KMS-11 (cell line): ENCODE measurements at regions not wholly inside any gene's neighbourhood (a gene's known extent, or its start where the extent isn't known, plus 50 kb on each side); places are given as distances from the start of the nearest gene placed in this dataset.

Experiments
- H2AFZ ChIP-seq: fragments of 200-600 bp; sonication (generic); 2 replicates; pipeline ENCODE4 v1.6.1; 2016; ENCODE audit warnings: antibody characterized with exemption, mixed run types, low read depth
- H3K27ac ChIP-seq: fragments of 200-600 bp; sonication (generic); 2 replicates; pipeline ENCODE4 v1.6.1; 2016; ENCODE audit warnings: mild to moderate bottlenecking, mixed run types
- H3K27me3 ChIP-seq: fragments of 200-600 bp; sonication (generic); 2 replicates; pipeline ENCODE4 v1.6.1; 2017; ENCODE audit warnings: mild to moderate bottlenecking, low read depth, mixed run types, moderate library complexity; ENCODE audit not compliant: insufficient read depth
- H3K36me3 ChIP-seq: fragments of 200-600 bp; sonication (generic); 2 replicates; pipeline ENCODE4 v1.6.1; 2017; ENCODE audit warnings: mild to moderate bottlenecking, mixed run types; ENCODE audit not compliant: insufficient read depth
- H3K4me1 ChIP-seq: fragments of 200-600 bp; sonication (generic); 2 replicates; pipeline ENCODE4 v1.6.1; 2016; ENCODE audit warnings: mild to moderate bottlenecking, low read depth, mixed run types; ENCODE audit not compliant: poor library complexity, severe bottlenecking
- H3K4me2 ChIP-seq: fragments of 200-600 bp; sonication (generic); 2 replicates; pipeline ENCODE4 v1.7.0; 2016; ENCODE audit warnings: mild to moderate bottlenecking, mixed run types
- H3K4me3 ChIP-seq: fragments of 200-600 bp; sonication (generic); IDR thresholded peaks from 2 replicates; pipeline ENCODE4 v1.6.1; 2017; ENCODE audit warnings: low read depth, low read length, mixed read lengths; ENCODE audit not compliant: insufficient read depth
- H3K79me2 ChIP-seq: fragments of 200-600 bp; sonication (generic); 2 replicates; pipeline ENCODE4 v1.6.1; 2016; ENCODE audit warnings: low read depth, mixed run types; ENCODE audit not compliant: insufficient read depth
- H3K9ac ChIP-seq: fragments of 200-600 bp; sonication (generic); 2 replicates; pipeline ENCODE4 v1.6.1; 2016; ENCODE audit warnings: mild to moderate bottlenecking, mixed run types
- H4K20me1 ChIP-seq: fragments of 200-600 bp; sonication (generic); 2 replicates; pipeline ENCODE4 v1.6.1; 2016; ENCODE audit warnings: mild to moderate bottlenecking, mixed run types; ENCODE audit not compliant: insufficient read depth
- TF ChIP-seq, protein P1 (sequence below): fragments of 200-600 bp; sonication (generic); conservative IDR thresholded peaks from 2 replicates; pipeline ENCODE4 v1.6.1; 2017; ENCODE audit warnings: low read depth, mild to moderate bottlenecking, antibody characterized with exemption, low read length, moderate library complexity, mixed read lengths

DNA sequence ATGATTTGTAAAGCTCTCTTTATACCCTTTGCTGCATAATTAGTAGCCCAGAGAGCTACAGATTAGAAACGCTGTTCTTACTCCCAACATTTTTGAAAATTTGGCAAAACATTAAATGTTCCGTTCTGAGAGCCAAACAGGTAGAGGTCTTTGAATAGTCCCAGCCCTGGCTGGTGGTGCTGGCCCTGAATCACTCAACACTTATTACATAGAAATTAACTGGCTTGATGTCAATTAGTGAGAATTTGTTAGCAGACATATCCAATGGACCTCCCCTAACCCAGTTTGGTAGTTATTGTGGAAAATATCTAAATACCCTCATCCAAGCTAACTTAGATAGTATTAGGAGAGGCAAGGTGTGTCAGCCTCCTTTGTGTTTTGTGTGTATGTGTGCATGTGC lies 440.7 kb downstream of the MTX2 start:
- H3K4me2 ChIP-seq: no peak overlapping the region
- H3K27me3 ChIP-seq: no peaks in the 10 kb centered on the region
- H4K20me1 ChIP-seq: no peaks in the 10 kb centered on the region
- TF ChIP-seq, protein P1, sequence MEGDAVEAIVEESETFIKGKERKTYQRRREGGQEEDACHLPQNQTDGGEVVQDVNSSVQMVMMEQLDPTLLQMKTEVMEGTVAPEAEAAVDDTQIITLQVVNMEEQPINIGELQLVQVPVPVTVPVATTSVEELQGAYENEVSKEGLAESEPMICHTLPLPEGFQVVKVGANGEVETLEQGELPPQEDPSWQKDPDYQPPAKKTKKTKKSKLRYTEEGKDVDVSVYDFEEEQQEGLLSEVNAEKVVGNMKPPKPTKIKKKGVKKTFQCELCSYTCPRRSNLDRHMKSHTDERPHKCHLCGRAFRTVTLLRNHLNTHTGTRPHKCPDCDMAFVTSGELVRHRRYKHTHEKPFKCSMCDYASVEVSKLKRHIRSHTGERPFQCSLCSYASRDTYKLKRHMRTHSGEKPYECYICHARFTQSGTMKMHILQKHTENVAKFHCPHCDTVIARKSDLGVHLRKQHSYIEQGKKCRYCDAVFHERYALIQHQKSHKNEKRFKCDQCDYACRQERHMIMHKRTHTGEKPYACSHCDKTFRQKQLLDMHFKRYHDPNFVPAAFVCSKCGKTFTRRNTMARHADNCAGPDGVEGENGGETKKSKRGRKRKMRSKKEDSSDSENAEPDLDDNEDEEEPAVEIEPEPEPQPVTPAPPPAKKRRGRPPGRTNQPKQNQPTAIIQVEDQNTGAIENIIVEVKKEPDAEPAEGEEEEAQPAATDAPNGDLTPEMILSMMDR: no peak
- H2AFZ ChIP-seq: no peak overlapping the region
- no peak overlapping the region for H3K27ac ChIP-seq
- H3K4me3 ChIP-seq: no peak overlapping the region
- H3K36me3 ChIP-seq: no peaks in the 10 kb centered on the region
- H3K9ac ChIP-seq: no peak overlapping the region
- H3K4me1 ChIP-seq: no peaks in the 10 kb centered on the region
- H3K79me2 ChIP-seq: no peaks in the 10 kb centered on the region

DNA sequence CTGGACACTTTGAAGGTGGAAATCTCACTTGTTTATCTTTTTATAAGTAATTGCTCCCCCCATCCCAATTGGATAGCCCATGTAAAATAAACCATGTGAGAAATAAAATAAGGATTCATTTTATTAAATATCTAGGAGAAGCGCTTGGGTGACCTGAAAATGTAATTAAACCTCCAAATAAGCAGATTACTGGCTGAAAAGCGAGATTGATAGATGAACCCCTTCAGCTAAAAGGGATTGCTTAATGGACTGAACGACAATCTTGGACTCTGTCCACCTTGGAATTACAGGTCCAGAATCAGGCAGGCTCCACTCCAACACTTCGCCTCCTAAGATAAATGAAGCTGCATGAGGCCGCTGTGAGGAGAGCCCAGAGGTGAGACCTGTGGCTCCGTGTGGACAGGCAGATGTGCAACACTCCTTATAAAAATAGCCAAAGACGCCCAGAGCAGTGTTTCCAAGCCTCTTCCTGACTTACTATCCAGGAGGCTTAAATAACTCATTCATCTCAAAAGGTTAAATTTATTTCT lies 441.5 kb downstream of the MTX2 start:
- Histone ChIP-seq H3K27me3 (no peaks in the 10 kb centered on the region), H3K27ac (no peak overlapping the region), H4K20me1 (no peaks in the 10 kb centered on the region), H2AFZ (no peak overlapping the region), H3K4me3 (no peak overlapping the region), H3K4me1 (no peaks in the 10 kb centered on the region), H3K36me3 (no peaks in the 10 kb centered on the region), H3K4me2 (no peak overlapping the region), H3K79me2 (no peaks in the 10 kb centered on the region), H3K9ac (no peak overlapping the region)
- TF ChIP-seq, protein P1: no peak

DNA sequence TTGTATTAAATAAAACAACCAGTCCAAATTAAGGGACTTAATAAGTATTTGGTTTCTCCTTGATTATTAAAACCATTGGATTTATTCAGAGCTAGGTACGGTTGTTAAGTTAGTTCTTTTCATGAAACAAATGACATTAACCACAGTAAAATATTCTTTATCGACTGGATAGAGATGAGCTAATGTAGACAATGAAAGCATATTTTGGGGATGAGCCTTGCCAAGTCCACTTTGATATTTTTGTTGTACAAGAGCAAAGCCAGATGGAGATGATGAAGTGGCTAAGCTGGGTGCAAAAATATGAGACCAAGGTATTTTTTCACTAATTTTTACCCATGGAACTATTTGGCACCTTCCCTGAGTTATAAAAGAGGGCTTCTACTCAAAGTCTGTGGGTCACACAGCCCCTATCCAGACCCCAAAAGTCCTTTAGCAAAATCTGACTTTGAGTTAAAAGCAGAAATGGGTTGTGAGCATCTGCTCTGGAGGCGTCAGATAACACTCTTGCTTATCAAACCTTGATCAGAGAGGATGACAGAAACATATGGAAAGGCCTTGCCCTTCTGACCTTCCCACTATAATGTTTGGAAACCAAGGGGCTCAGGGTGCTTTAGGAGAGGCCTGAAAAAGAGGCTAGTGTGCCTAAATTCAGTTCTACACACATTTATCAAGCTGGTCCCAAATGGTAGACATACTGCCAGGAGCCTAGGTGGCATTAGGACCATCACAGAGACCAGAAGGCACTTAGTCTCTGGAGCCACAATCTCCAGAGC lies 456.8 kb downstream of the MTX2 start:
- H4K20me1 ChIP-seq: no peaks in the 10 kb centered on the region
- TF ChIP-seq, protein P1: no peak
- H3K4me3 ChIP-seq: no peak overlapping the region

DNA sequence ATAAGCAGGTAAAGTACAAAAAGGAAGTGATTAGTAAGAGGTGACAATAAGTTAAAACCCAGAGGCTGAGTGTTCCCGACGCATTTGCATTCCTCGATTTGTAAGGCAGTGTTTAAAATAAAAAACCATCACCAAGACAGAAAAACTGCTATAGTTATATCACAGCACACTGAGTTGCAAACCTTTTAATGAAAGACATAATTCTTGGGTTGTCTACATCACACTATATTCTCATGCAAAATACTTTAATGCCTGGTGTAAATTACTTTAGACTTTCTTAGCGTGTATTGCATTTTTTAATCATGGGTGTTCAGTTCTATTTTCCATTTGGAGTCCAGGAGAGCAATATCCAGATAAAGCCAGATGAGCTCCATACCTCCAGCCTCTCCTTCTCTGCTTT lies 458.5 kb downstream of the MTX2 start:
- no peak overlapping the region for H2AFZ ChIP-seq
- no peaks in the 10 kb centered on the region for H4K20me1 ChIP-seq
- TF ChIP-seq, protein P1: no peak
- no peaks in the 10 kb centered on the region for H3K27me3 ChIP-seq
- no peaks in the 10 kb centered on the region for H3K79me2 ChIP-seq
- no peak overlapping the region for H3K27ac ChIP-seq
- H3K9ac ChIP-seq: no peak overlapping the region
- no peaks in the 10 kb centered on the region for H3K4me1 ChIP-seq
- H3K4me3 ChIP-seq: no peak overlapping the region
- H3K4me2 ChIP-seq: no peak overlapping the region
- no peaks in the 10 kb centered on the region for H3K36me3 ChIP-seq

More for the DNA sequence above, 456.8 kb downstream of the MTX2 start:
- no peak overlapping the region for H2AFZ ChIP-seq
- H3K79me2 ChIP-seq: no peaks in the 10 kb centered on the region
- no peaks in the 10 kb centered on the region for H3K4me1 ChIP-seq
- no peak overlapping the region for H3K27ac ChIP-seq
- H3K4me2 ChIP-seq: no peak overlapping the region
- no peak overlapping the region for H3K9ac ChIP-seq
- H3K36me3 ChIP-seq: no peaks in the 10 kb centered on the region
- H3K27me3 ChIP-seq: no peaks in the 10 kb centered on the region
